K562 (cell line): ENCODE measurements at regions not wholly inside any gene's neighbourhood (a gene's known extent, or its start where the extent isn't known, plus 50 kb on each side); places are given as distances from the start of the nearest gene placed in this dataset.

Source experiments
- PRPF4 ChIP-seq: fragments of 200-400 bp; formaldehyde crosslinking; IDR thresholded peaks from one replicate; pipeline ENCODE4 v1.6.1; 2017; ENCODE audit warnings: low read length, low read depth, mild to moderate bottlenecking; ENCODE audit not compliant: insufficient read depth, poor library complexity, severe bottlenecking
- TEAD4 ChIP-seq, 2 experiments: sonication (generic) in 1 of 2; formaldehyde crosslinking in 1 of 2; IDR thresholded peaks; 2 replicates each; pipeline versions ENCODE4 v1.6.1 to v1.8.0; 2012 to 2022; ENCODE audit warnings: borderline replicate concordance in 1 of 2, inconsistent platforms in 1 of 2, low read length in 1 of 2, mild to moderate bottlenecking in 1 of 2, missing genetic modification reagents in 1 of 2
- TF ChIP-seq, protein P1 (sequence below): sonication (generic); formaldehyde crosslinking; IDR thresholded peaks from 2 replicates; pipeline ENCODE4 v1.8.0; 2022; ENCODE audit warnings: mild to moderate bottlenecking, low read depth, missing genetic modification reagents
- TF ChIP-seq, protein P2 (sequence below): fragments of 250-450 bp; sonication (Bioruptor Pico); IDR thresholded peaks from 2 replicates; pipeline ENCODE4 v1.4.0; 2020; ENCODE audit warnings: mild to moderate bottlenecking, moderate library complexity

DNA sequence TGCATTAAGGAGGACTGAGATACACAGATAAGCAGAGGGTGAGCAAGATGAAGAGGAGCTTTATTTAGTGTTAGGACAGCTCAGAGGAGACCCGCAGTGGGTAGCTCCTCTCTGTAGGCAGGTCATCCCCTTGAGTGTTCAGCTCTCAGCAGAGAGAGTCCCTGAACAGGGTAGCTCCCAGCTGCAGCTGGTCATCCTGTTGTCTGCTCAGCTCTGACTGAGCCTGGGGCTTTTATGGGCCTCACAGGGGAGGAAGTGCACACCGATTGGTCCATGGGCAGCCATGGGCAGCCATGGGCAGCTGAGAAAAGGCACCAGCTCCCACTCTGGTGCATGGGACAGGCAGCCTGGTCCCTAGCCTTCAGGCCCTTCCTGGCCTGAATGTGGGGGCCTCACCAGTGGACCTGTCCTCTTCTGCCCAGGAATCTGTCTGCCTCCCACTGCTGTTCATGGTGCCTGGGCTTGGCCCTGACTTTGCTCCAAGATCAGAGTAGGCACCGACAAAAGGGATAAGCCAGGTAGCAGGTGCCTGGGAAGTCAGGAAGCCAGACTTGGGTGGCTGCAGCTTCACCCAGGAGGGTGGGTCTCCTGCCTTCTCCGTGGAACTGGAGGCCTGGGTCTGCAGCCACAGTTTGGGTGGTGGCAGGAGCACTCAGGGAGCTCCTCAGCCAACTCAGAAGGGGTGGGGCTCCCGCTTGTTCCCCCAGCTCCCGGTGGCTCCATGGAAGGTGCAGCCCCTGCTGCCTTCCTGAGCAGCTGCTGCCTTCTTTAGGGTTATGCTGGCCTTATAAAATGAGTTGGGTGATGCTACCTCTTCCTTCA lies 54.7 kb downstream of the MYEOV start:
- TF ChIP-seq PRPF4 (no peak), TEAD4 (IDR thresholded peaks at IDR 0.05; ENCODE audit: low read length) (no peak), TEAD4 (CRISPR knock-in tag; IDR thresholded peaks at IDR 0.05; ENCODE audit: borderline replicate concordance) (no peak)
- TF ChIP-seq, protein P1, sequence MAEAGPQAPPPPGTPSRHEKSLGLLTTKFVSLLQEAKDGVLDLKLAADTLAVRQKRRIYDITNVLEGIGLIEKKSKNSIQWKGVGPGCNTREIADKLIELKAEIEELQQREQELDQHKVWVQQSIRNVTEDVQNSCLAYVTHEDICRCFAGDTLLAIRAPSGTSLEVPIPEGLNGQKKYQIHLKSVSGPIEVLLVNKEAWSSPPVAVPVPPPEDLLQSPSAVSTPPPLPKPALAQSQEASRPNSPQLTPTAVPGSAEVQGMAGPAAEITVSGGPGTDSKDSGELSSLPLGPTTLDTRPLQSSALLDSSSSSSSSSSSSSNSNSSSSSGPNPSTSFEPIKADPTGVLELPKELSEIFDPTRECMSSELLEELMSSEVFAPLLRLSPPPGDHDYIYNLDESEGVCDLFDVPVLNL (CRISPR knock-in tag), result no peak
- TF ChIP-seq, protein P2, sequence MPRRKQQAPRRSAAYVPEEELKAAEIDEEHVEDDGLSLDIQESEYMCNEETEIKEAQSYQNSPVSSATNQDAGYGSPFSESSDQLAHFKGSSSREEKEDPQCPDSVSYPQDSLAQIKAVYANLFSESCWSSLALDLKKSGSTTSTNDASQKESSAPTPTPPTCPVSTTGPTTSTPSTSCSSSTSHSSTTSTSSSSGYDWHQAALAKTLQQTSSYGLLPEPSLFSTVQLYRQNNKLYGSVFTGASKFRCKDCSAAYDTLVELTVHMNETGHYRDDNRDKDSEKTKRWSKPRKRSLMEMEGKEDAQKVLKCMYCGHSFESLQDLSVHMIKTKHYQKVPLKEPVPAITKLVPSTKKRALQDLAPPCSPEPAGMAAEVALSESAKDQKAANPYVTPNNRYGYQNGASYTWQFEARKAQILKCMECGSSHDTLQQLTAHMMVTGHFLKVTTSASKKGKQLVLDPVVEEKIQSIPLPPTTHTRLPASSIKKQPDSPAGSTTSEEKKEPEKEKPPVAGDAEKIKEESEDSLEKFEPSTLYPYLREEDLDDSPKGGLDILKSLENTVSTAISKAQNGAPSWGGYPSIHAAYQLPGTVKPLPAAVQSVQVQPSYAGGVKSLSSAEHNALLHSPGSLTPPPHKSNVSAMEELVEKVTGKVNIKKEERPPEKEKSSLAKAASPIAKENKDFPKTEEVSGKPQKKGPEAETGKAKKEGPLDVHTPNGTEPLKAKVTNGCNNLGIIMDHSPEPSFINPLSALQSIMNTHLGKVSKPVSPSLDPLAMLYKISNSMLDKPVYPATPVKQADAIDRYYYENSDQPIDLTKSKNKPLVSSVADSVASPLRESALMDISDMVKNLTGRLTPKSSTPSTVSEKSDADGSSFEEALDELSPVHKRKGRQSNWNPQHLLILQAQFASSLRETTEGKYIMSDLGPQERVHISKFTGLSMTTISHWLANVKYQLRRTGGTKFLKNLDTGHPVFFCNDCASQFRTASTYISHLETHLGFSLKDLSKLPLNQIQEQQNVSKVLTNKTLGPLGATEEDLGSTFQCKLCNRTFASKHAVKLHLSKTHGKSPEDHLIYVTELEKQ (CRISPR knock-in tag), result no peak
